A549 (cell line): ENCODE measurements at regions not wholly inside any gene's neighbourhood (a gene's known extent, or its start where the extent isn't known, plus 50 kb on each side); places are given as distances from the start of the nearest gene placed in this dataset.

Experiments
- ATAC-seq, 2 experiments: fragments of 200-7000 bp in 1 of 2; fragments of >200 bp in 1 of 2; cut with Nextera tagmentation in 1 of 2; cut with Tn5 transposase in 1 of 2; 3 replicates each; pipeline versions ENCODE4 v1.8.0 to v1.9.1; 2018 to 2020; ENCODE audit warnings: mild to moderate bottlenecking in 1 of 2, moderate library complexity in 1 of 2
- CTCF ChIA-PET: fragments of 300-600 bp; sonication (Branson Sonifier 250); formaldehyde crosslinking; extraction: SDS; loops from one replicate; lab custom pipeline; 2021; ENCODE audit warnings: antibody characterized with exemption, inconsistent platforms; lab: Yijun Ruan, JAX
- POLR2A ChIA-PET: fragments of 350-600 bp; formaldehyde crosslinking; extraction: SDS; loops from one replicate; lab custom pipeline; 2021; ENCODE audit warnings: antibody characterized with exemption, inconsistent platforms; lab: Yijun Ruan, JAX
- DNase-seq, 2 experiments: peaks; one replicate each; pipeline versions ENCODE4 v3.0.0 to v3.0.0-alpha.2; 2011 to 2016; ENCODE audit warnings: low read depth in 1 of 2, low spot score in 1 of 2
- FAIRE-seq: peaks from 2 replicates; lab custom pipeline; 2011; peaks lifted over from hg19 to GRCh38; lab: Jason Lieb, UNC
- H3K27ac ChIP-seq, 2 experiments: fragments of >200 bp; sonication (Bioruptor Twin); formaldehyde crosslinking; 3 replicates each; pipeline ENCODE4 v1.5.1; 2016 to 2017
- H3K4me1 ChIP-seq: fragments of >200 bp; sonication (Bioruptor Twin); formaldehyde crosslinking; 3 replicates; pipeline ENCODE4 v1.6.1; 2016
- H3K4me2 ChIP-seq: fragments of >200 bp; sonication (Bioruptor Twin); formaldehyde crosslinking; 3 replicates; pipeline ENCODE4 v1.6.1; 2016
- H3K4me3 ChIP-seq: fragments of >200 bp; sonication (Bioruptor Twin); formaldehyde crosslinking; 3 replicates; pipeline ENCODE4 v1.5.1; 2016
- H3K9me3 ChIP-seq: fragments of >200 bp; sonication (Bioruptor Twin); formaldehyde crosslinking; 3 replicates; pipeline ENCODE4 v1.6.1; 2016
- CBX2 ChIP-seq: fragments of 200-600 bp; sonication (generic); IDR thresholded peaks from 2 replicates; pipeline ENCODE4 v1.6.1; 2016; ENCODE audit warnings: low read depth, mild to moderate bottlenecking, borderline replicate concordance
- CBX8 ChIP-seq: fragments of 200-600 bp; sonication (generic); IDR thresholded peaks from 2 replicates; pipeline ENCODE4 v1.6.1; 2016
- CHD4 ChIP-seq: fragments of 200-600 bp; sonication (generic); IDR thresholded peaks from 2 replicates; pipeline ENCODE4 v1.6.1; 2016; ENCODE audit warnings: antibody characterized with exemption, mild to moderate bottlenecking, borderline replicate concordance
- CTCF ChIP-seq: fragments of >200 bp; sonication (Bioruptor Twin); formaldehyde crosslinking; IDR thresholded peaks from 3 replicates; pipeline ENCODE4 v1.5.1; 2016
- ELK1 ChIP-seq: fragments of 150-350 bp; IDR thresholded peaks from 2 replicates; pipeline ENCODE4 v1.6.1; 2014; ENCODE audit warnings: low read depth, mild to moderate bottlenecking, low read length
- EP300 ChIP-seq, 2 experiments: fragments of >200 bp; sonication (Bioruptor Twin); formaldehyde crosslinking; IDR thresholded peaks; 2 replicates in 1 of 2; 3 replicates in 1 of 2; pipeline ENCODE4 v1.6.1; 2016 to 2017
- FOSB ChIP-seq: fragments of 250-450 bp; sonication (Bioruptor Pico); IDR thresholded peaks from 2 replicates; pipeline ENCODE4 v1.5.0; 2020; ENCODE audit warnings: mild to moderate bottlenecking, moderate library complexity
- FOXS1 ChIP-seq: fragments of 250-450 bp; sonication (Bioruptor Pico); IDR thresholded peaks from 2 replicates; pipeline ENCODE4 v1.5.0; 2020; ENCODE audit warnings: mild to moderate bottlenecking, moderate library complexity
- HDAC2 ChIP-seq: fragments of 200-600 bp; sonication (generic); IDR thresholded peaks from 2 replicates; pipeline ENCODE4 v1.6.1; 2016
- HEYL ChIP-seq: fragments of 250-450 bp; sonication (Bioruptor Pico); IDR thresholded peaks from 2 replicates; pipeline ENCODE4 v1.8.0; 2021; ENCODE audit warnings: mild to moderate bottlenecking, moderate library complexity
- JUN ChIP-seq, 2 experiments: fragments of >200 bp; sonication (Bioruptor Twin); formaldehyde crosslinking; IDR thresholded peaks; 2 replicates in 1 of 2; 3 replicates in 1 of 2; pipeline ENCODE4 v1.6.1; 2016 to 2017
- JUNB ChIP-seq: fragments of >200 bp; sonication (Bioruptor Twin); formaldehyde crosslinking; IDR thresholded peaks from 2 replicates; pipeline ENCODE4 v1.6.1; 2016
- MAFK ChIP-seq: fragments of 450-650 bp; IDR thresholded peaks from 2 replicates; pipeline ENCODE4 v1.6.1; 2014; ENCODE audit not compliant: partially characterized antibody
- NPAS2 ChIP-seq: fragments of 250-450 bp; sonication (Bioruptor Pico); IDR thresholded peaks from 2 replicates; pipeline ENCODE4 v1.8.0; 2022; ENCODE audit warnings: mild to moderate bottlenecking, moderate library complexity, borderline replicate concordance
- NR3C1 ChIP-seq: fragments of >200 bp; sonication (Bioruptor Twin); formaldehyde crosslinking; IDR thresholded peaks from 3 replicates; pipeline ENCODE4 v1.6.1; 2017
- PHF8 ChIP-seq: fragments of 200-600 bp; sonication (generic); IDR thresholded peaks from 2 replicates; pipeline ENCODE4 v1.6.1; 2016; ENCODE audit warnings: low read depth, mild to moderate bottlenecking, antibody characterized with exemption, moderate library complexity, borderline replicate concordance
- RCOR1 ChIP-seq: fragments of 150-350 bp; IDR thresholded peaks from 2 replicates; pipeline ENCODE4 v1.6.1; 2014; ENCODE audit warnings: antibody characterized with exemption, low read length, low read depth
- RNF2 ChIP-seq: fragments of 200-600 bp; sonication (generic); IDR thresholded peaks from 2 replicates; pipeline ENCODE4 v1.6.1; 2016; ENCODE audit warnings: low read depth, mild to moderate bottlenecking, antibody characterized with exemption, moderate library complexity, borderline replicate concordance
- TFCP2L1 ChIP-seq: fragments of 250-450 bp; sonication (Bioruptor Pico); IDR thresholded peaks from 2 replicates; pipeline ENCODE4 v1.5.0; 2021; ENCODE audit warnings: mild to moderate bottlenecking
- TP53 ChIP-seq: fragments of 250-450 bp; sonication (Bioruptor Pico); IDR thresholded peaks from 2 replicates; pipeline ENCODE4 v1.5.0; 2021; ENCODE audit warnings: mild to moderate bottlenecking, moderate library complexity
- USF2 ChIP-seq: fragments of 450-650 bp; IDR thresholded peaks from 2 replicates; pipeline ENCODE4 v1.6.1; 2014; ENCODE audit warnings: antibody characterized with exemption
- ZC3H11A ChIP-seq: fragments of 450-650 bp; IDR thresholded peaks from 2 replicates; pipeline ENCODE4 v1.6.1; 2014; ENCODE audit warnings: antibody characterized with exemption, mild to moderate bottlenecking
- ZNF302 ChIP-seq: fragments of 250-450 bp; sonication (Bioruptor Pico); IDR thresholded peaks from 2 replicates; pipeline ENCODE4 v1.9.0; 2021; ENCODE audit warnings: inconsistent platforms, mild to moderate bottlenecking, moderate library complexity
- WGBS: methylation state at CpG from one replicate; pipeline ENCODE4 v1.1.6; 2017; ENCODE audit errors: missing lambda C conversion rate; 5-methylcytosine and 5-hydroxymethylcytosine counted together
- TF ChIP-seq, protein P1 (sequence below): fragments of 200-600 bp; sonication (generic); IDR thresholded peaks from 2 replicates; pipeline ENCODE4 v1.6.1; 2016; ENCODE audit warnings: antibody characterized with exemption, mild to moderate bottlenecking, moderate library complexity
- TF ChIP-seq, protein P2 (sequence below): fragments of 250-450 bp; sonication (Bioruptor Pico); IDR thresholded peaks from 2 replicates; pipeline ENCODE4 v1.5.0; 2020; ENCODE audit warnings: low read depth, mild to moderate bottlenecking, moderate library complexity

DNA sequence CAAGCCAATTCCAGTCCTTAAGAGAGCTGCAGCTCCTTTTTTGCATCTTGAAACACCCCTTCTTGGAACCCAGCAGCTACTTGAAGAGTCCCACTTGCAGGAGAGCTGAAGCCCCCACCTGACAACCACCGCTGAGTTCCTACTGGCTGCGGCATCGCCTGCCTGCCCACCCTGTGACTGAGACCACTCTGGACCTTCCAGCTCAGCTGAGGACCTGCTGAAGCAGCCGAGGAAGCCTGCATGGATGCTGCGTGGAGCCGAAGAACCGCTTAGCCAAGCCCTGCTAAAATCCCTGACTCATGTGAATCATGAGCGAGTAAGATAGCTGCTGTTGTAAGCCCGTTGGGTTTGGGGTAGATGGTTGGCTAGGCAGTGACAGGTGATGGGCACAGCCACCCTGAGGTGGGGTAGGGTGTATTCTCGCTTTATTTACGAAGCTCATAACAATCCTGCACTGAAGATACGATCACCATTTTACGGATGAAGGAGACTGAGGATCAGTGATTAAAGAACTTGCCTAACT lies 78.4 kb downstream of the INHBB start:
- no peaks in the 10 kb centered on the region for H3K9me3 ChIP-seq
- ChIA-PET CTCF (interaction anchor here (0.8 to 1.2 kb wide), 3 partner anchors 9 to 82 kb away, joined by 3 read pairs; no protein-coding TSS in a partner anchor), POLR2A (no interaction called here)
- ATAC-seq = no peak
- no peak for DNase-seq
- FAIRE-seq = no peak
- H3K27ac ChIP-seq = no peak overlapping the region
- H3K4me1 ChIP-seq = peaks cover 16% of the 10 kb centered on the region; the same call in 2 of the 3 replicates
- 77% methylated on average over 10 of the region's 13 CpGs for WGBS
- no peak overlapping the region for H3K4me2 ChIP-seq
- no peak overlapping the region for H3K4me3 ChIP-seq
- TF ChIP-seq MAFK (peak; percentile 40), TP53 (CRISPR knock-in tag) (no peak), RCOR1 (no peak)

DNA sequence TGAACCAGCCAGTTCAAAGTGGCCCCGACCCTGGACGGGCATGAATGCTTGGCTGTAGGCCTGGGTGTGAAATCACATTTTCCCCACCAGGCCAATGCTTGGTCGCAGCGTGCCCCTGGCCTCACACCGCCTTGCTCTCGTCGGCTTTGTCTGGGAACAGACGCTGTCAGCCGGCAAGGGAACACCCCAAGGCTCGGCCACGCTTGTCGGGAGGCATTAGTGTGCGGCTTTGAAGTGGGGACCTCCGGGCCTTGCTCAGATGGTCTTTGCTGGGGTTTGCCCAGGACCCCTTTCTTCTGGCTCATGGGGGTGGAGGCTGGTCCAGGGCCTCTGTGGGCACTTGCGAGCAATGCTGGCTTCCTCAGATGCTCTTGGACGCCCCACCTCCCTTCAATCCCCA lies 79.1 kb downstream of the INHBB start:
- ChIA-PET CTCF (no interaction called here), POLR2A (no interaction called here)
- 81% methylated on average over 14 of the region's 16 CpGs for WGBS
- Histone ChIP-seq H3K4me1 (peaks cover 16% of the 10 kb centered on the region; the same call in 2 of the 3 replicates), H3K4me2 (no peak overlapping the region), H3K27ac (no peak overlapping the region), H3K9me3 (no peaks in the 10 kb centered on the region), H3K4me3 (no peak overlapping the region)
- DNase-seq (no peak), FAIRE-seq (no peak), ATAC-seq (no peak)
- TF ChIP-seq USF2 = no peak
- TF ChIP-seq CBX2 = no peak
- TF ChIP-seq CBX8 = no peak
- TF ChIP-seq HDAC2 = no peak
- TF ChIP-seq ELK1 = no peak
- TF ChIP-seq, protein P1, sequence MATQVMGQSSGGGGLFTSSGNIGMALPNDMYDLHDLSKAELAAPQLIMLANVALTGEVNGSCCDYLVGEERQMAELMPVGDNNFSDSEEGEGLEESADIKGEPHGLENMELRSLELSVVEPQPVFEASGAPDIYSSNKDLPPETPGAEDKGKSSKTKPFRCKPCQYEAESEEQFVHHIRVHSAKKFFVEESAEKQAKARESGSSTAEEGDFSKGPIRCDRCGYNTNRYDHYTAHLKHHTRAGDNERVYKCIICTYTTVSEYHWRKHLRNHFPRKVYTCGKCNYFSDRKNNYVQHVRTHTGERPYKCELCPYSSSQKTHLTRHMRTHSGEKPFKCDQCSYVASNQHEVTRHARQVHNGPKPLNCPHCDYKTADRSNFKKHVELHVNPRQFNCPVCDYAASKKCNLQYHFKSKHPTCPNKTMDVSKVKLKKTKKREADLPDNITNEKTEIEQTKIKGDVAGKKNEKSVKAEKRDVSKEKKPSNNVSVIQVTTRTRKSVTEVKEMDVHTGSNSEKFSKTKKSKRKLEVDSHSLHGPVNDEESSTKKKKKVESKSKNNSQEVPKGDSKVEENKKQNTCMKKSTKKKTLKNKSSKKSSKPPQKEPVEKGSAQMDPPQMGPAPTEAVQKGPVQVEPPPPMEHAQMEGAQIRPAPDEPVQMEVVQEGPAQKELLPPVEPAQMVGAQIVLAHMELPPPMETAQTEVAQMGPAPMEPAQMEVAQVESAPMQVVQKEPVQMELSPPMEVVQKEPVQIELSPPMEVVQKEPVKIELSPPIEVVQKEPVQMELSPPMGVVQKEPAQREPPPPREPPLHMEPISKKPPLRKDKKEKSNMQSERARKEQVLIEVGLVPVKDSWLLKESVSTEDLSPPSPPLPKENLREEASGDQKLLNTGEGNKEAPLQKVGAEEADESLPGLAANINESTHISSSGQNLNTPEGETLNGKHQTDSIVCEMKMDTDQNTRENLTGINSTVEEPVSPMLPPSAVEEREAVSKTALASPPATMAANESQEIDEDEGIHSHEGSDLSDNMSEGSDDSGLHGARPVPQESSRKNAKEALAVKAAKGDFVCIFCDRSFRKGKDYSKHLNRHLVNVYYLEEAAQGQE = no peak
- no peak for TF ChIP-seq TFCP2L1 (CRISPR knock-in tag)
- TF ChIP-seq HEYL = no peak
- TF ChIP-seq, protein P2, sequence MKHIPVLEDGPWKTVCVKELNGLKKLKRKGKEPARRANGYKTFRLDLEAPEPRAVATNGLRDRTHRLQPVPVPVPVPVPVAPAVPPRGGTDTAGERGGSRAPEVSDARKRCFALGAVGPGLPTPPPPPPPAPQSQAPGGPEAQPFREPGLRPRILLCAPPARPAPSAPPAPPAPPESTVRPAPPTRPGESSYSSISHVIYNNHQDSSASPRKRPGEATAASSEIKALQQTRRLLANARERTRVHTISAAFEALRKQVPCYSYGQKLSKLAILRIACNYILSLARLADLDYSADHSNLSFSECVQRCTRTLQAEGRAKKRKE (CRISPR knock-in tag) = no peak
- TF ChIP-seq PHF8 = no peak
- TF ChIP-seq FOXS1 (CRISPR knock-in tag) = no peak
- TF ChIP-seq MAFK = no peak
- TF ChIP-seq ZNF302 (CRISPR knock-in tag) = no peak
- TF ChIP-seq ZC3H11A = no peak

DNA sequence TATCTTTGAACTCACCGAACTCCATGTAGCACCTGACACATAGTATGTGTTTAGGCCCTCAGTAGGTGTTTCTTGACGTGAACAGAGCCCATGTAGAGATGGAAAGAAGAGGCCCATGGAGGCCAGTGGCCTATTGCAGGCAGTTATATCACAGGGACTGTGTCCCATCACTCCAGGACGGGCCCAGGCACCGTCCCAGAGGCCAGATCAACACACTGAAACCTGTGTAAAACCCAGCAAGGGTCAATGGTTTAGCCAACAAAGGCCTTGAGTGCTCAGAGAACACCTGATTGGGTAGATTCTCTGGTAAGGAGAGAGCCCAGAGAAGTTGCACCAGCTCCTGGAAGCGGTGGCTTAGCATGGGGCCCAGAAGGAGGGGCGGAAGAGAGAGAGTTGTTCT lies 82.8 kb downstream of the INHBB start:
- FAIRE-seq (no peak), ATAC-seq (no peak), DNase-seq (no peak)
- Histone ChIP-seq H3K4me2 (no peak overlapping the region), H3K27ac (no peak overlapping the region), H3K9me3 (no peaks in the 10 kb centered on the region), H3K4me3 (no peak overlapping the region), H3K4me1 (no peaks in the 10 kb centered on the region)
- ChIA-PET POLR2A (no interaction called here), CTCF (no interaction called here)
- 79% methylated on average over 6 of the region's 6 CpGs for WGBS
- TF ChIP-seq RNF2 (no peak), HDAC2 (no peak), JUN (IDR thresholded peaks at IDR 0.05) (no peak), USF2 (no peak), EP300 (IDR thresholded peaks at IDR 0.05) (no peak), PHF8 (no peak), HEYL (no peak), NR3C1 (no peak), FOSB (no peak), CHD4 (no peak), JUNB (no peak), NPAS2 (CRISPR knock-in tag) (no peak), CTCF (no peak)
